CD4-positive, alpha-beta T cell treated with Interleukin-1 beta for 1 hour (primary cell): ENCODE measurements at regions not wholly inside any gene's neighbourhood (a gene's known extent, or its start where the extent isn't known, plus 50 kb on each side); places are given as distances from the start of the nearest gene placed in this dataset.

ENCODE experiments used
- DNase-seq, 2 donors: peaks; one replicate each; pipeline ENCODE4 v3.0.0-alpha.2; 2020 to 2022

DNA sequence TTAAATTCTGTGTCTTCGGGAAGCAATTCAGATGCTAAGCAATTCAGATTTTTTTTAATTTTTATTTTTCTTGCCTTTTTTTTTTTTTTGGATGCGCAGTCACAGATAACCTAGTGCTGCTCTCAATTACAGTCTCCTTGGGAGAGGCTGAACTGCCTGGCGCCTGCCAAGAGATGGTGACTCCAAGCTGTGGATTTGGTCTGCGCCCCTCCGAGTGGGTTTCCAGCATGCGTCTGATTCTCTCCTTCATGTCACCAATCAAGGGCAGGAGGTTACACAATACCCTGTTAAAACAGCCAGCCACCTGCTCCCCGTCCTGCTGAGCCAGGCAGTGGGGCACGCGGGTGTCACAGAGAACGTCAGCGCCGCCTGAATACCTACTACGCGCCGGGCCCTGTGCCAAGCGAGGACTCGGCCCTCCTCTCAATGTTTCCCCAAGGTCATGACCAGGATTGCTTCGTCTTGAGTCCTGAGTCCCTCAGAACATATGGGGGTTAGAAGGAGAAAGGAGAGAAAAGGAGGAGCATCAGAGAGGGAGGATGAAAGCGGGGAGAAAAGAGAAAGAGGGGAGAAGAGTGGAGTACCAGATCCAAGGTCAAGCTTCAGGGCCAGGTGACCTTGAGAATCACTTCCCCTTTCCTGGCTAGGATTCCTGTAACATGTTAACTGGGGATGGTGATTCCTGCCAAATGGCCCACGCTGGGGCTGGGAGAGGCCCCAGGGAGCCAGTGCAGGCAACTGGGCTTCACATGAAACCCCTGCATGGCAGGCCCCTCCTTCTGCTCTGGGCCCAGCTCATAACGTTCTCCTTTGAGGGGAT, 213.6 kb downstream of the URI1 start:
- no peak for DNase-seq

GRCh38 chr19:30156646-30157045, 214.6 kb downstream of the URI1 start:
- DNase-seq = no peak

DNA sequence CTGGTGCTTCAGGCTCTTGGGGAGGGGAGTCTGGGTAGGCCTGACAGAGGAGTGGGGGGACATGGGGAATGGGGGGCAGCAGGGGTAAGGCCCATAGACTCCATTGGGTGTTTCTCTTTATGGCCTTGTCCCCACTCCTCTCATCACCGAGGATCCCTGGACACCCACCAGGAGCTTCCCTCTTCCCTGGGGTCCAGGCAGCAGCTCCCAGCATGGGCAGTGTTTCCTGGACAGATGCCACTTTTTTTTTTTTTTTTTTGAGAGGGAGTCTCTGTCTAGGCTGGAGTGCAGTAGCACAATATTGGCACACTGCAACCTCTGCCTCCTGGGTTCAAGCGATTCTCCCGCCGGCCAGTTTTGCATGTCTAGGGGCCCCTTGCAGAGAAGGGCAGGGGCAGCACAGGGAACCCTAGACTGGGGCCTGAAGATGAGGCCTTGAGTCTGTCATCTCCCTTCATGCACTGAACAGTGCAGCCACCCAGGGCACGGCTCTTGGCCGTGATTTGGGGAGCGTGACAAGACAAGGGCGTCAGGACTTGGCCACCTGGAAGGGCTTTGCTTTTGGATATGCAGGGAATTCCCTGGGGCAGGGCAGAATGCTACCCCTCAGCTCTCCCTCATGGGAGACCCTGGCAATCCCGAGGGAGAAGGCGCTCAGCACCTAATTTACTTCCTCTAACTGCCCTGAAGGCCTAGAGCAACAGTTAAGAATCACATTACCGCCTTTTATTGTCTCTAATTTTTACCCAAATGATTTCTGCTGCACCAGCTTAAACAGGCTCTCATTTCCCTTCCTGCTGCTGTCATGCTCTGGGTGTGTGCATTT, 213.9 kb upstream of the ZNF536 start:
- DNase-seq = no peak

DNA sequence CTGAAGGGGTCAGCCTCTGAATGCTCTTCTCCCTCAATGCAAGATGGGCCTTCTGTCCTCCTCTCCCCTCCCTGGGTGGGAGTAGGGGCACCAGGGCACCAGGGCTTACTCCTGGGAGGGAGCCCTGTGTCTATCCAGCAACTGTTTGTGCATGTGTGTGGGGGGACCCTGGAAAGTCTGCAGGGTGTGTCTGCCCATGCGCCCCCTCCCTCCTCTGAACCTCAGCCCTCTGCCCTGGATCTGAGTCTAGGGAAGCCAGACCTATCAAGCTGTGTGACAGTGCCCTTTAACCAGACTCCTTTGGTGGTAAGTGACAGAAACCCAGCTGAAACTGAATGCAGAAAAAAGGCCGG, 213.3 kb upstream of the ZNF536 start:
- no peak for DNase-seq

- DNase-seq = no peak
These were observed 212.5 kb upstream of the ZNF536 start for GRCh38 chr19:30159636-30160035.

- no peak for DNase-seq
These were observed 211.8 kb upstream of the ZNF536 start for GRCh38 chr19:30160426-30160825.

DNA sequence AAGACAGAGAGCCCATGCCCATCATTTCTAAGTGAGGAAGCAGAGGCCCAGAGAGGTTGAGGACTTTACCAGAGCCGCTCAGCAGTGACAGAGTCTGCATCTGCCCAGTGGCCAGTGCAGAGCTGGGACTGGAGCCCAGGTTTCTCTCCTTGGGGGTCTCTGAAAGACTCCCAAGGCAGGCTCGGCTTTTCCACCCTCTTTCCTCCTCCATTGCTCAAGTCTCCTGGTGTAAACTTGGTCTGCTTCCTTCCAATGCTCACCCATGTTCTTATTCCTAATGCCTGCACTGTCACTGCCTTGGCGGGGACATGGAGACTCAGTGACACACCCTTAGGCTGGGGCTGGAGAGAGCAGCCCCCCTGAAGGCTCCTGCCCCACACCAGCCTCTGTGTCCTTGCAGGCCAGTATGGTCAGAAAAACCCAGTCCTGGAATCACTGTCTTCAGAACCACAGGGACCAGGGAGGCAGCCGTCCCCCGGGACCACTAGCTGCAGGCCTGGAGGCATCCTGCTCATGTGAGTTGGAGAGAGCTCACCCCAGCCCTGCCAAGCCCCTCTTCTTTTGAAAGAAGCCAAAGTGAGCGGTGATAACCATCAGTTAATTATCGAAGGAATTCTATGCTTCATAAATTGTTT, 211.0 kb upstream of the ZNF536 start:
- DNase-seq = no peak

DNA sequence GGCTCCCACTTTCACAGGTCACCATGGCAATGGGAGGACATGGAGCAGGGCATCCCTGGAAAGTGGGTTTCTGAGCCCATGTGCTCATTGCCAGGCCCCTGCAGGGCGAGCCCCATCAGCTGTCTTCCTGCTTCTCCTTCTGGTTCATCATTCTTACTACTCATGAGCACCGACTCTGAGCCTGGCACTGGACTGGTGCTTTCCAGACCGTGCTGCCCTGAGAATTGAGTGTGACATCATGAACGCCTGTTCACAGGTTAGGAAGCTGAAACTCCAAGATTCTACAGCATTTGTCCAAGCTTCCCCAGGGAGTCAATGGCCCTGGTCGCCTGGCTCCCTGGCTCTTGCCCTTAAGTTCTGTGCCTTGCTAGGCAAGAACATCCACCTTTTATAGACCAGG, 210.4 kb upstream of the ZNF536 start:
- DNase-seq = no peak

GRCh38 chr19:30162718-30163117, 209.5 kb upstream of the ZNF536 start:
- DNase-seq = no peak

GRCh38 chr19:30163663-30164062, 208.5 kb upstream of the ZNF536 start:
- no peak for DNase-seq

DNA sequence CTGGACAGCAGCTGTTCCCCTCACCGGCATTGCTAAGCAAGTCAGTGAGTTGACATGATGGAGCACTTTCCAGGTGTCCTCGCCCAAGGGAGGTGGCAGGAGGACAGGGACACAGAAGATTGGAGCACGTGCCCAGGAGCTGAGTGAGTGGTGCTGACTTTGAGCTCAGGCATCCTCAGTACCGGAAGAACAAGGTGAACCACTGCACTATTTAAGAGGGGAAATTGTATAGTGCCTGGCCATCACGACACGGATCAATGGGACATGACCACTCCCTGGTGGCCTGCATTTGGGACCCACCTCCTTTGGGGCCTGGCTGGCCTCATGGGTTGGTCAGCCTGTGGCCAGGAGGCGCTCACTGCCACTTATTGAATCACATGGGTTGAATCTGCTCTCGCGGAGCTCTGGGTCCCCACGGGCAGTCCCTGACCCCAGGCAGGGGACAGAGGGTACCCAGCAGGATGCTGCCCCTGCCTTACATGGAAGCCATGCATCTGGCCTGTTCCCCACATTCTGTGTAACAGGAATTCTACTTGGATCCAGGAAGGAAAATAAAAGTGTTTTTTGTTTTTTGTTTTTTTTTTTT, 206.9 kb upstream of the ZNF536 start:
- no peak for DNase-seq

DNA sequence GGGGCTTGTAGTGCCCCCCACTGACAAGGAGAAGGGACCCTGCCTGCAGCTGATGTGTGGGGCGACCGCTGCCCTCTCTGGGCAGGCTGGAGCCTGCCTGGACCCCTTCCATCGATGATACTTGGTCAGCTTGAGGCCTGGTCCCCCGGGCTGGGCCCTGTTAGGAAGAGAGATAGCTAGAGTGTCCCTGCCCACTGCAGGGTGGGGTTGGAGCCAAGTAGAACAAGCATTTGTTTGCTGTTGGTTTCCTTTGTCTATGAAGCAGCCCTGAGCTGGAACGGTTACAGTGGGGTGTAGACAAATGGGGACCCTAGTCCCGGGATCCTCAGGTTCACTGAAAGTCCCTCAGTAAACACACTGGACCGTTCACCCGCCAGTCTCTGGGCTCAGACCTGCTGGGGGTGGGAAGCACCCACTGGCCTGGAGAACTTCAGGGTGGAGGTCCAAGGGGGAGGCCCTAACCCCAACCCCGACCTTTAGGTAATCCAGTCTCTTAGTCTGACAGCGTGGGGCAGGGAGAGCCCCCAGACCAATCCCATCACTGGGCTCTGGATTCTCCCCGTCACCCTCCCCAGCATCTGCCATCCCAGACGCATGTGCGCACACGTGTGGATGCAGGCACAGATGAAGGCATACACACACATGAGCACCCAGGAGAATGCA, 204.8 kb upstream of the ZNF536 start:
- no peak for DNase-seq

- no peak for DNase-seq
These were observed 204.1 kb upstream of the ZNF536 start for GRCh38 chr19:30167976-30168635.

GRCh38 chr19:30168760-30169159, 203.4 kb upstream of the ZNF536 start:
- no peak for DNase-seq

GRCh38 chr19:30169196-30169900, 202.8 kb upstream of the ZNF536 start:
- DNase-seq = no peak

DNA sequence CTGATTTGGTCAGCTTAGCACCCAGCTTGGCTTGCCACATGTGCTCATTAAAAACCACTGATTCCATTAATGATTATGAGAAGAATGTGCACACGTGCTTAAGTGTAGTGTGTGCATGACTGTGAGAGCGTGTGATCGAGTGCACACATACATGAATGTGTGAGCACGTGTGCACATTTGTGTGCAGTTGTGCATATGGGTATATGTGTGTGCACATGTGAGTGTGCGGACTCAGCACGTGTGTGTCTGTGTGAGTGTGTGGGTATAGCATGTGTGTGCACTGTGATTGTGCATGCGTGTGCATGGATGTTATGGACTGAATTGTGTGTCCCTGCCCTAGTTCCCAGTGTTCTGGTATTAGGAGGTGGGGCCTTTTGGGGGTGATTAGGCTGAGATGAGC, 202.1 kb upstream of the ZNF536 start:
- no peak for DNase-seq

GRCh38 chr19:30170495-30171137, 201.6 kb upstream of the ZNF536 start:
- DNase-seq = no peak

DNA sequence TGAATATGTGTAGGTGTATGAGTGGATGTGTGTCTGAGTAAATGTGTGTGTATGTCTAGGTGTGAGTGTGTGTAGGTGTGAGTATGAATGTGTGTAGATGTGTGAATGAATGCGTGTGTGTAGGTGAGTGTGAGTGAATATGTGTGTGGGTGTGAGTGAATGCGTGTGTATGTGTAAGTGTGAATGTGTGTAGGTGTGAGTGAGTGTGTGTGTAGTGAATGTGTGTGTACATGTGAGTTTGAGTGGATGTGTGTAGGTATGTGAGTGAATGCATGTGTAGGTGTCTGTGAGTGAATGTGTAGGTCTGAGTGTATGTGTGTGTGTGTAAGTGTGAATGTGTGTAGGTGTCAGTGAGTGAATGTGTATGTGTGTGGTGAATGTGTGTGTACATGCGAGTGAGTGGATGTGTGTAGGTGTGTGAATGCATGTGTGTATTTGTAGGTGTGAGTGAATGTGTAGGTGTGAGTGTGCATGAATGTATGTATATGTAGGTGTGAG, 201.0 kb upstream of the ZNF536 start:
- DNase-seq = no peak

DNA sequence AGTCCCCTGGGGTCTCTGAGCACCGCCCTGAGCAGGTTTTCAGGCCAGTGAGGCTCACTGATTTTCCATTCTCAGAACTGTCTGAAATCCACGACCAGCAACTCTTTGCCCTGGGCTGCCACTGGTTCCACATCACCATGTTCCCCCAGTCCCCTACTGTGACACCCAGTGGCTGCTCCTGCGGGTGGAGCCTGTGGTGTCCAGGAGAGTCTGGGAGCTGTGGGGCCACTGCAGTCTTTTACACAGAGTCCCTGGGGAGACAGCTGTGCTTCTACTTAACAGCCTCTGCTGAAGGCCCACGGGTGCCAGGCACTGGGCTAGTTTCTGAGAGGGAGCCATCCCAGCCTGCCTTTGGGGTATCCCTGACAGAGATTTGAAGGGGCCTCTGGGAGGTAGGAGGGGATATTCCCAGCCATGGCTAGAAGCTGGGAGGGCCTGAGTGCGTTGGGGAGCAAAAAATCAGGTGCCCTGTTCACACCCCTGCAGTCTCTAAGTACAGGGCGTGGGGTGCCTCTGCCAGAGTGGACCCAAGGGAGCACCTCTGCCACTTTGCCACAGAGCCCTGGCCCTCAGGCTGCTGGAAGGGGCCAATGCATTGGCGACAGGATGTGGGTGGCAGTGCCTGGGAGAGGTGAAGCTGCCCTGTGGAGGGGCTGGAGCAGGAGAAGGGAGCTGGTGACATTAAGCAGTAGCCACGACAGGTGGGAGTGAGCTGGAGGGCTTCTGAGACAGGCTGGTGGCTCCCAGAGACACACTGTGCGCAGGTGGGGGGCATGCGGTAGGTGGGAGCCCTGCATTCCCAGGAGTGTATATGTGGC, 200.2 kb upstream of the ZNF536 start:
- DNase-seq = no peak
